Right lobe of liver (tissue), 6 donors: ENCODE measurements at regions not wholly inside any gene's neighbourhood (a gene's known extent, or its start where the extent isn't known, plus 50 kb on each side); places are given as distances from the start of the nearest gene placed in this dataset.

Experiments
- ATAC-seq, 4 donors: fragments of 200-7000 bp; cut with Tn5 transposase; one replicate each; pipeline ENCODE4 v1.9.1; 2020; ENCODE audit warnings: mild to moderate bottlenecking in 4 of 4, moderate library complexity in 4 of 4
- DNase-seq, 3 donors: peaks; one replicate each; pipeline ENCODE4 v3.0.0-alpha.2; 2020
- H3K27ac ChIP-seq, 3 donors: fragments of 200-600 bp; one replicate each; pipeline ENCODE4 v1.8.0; 2022
- H3K27me3 ChIP-seq, 2 donors: fragments of 200-600 bp; one replicate each; pipeline ENCODE4 v1.8.0; 2022
- H3K36me3 ChIP-seq, 4 donors: fragments of 200-600 bp; sonication (generic) in 1 of 4; one replicate each; pipeline versions ENCODE4 v1.5.1 to v1.8.0; 2017 to 2022; ENCODE audit warnings: control low read depth in 1 of 4
- H3K4me1 ChIP-seq, 4 donors: fragments of 200-600 bp; sonication (generic) in 1 of 4; one replicate each; pipeline versions ENCODE4 v1.5.1 to v1.8.0; 2017 to 2022; ENCODE audit warnings: control low read depth in 1 of 4
- H3K4me3 ChIP-seq, 3 donors: fragments of 200-600 bp; one replicate each; pipeline ENCODE4 v1.8.0; 2022
- H3K9me3 ChIP-seq, 4 donors: fragments of 200-600 bp; sonication (generic) in 1 of 4; one replicate each; pipeline versions ENCODE4 v1.5.1 to v1.8.0; 2017 to 2022; ENCODE audit warnings: control low read depth in 1 of 4
- POLR2A ChIP-seq: fragments of 450-650 bp; IDR thresholded peaks from one replicate; pipeline ENCODE4 v1.6.1; 2017; ENCODE audit warnings: antibody characterized with exemption, mild to moderate bottlenecking
- WGBS: methylation state at CpG from one replicate; pipeline ENCODE4 v1.1.6; 2018; ENCODE audit warnings: low coverage, low lambda C conversion rate; ENCODE audit not compliant: insufficient coverage; ENCODE audit errors: missing lambda C conversion rate; 5-methylcytosine and 5-hydroxymethylcytosine counted together
- intact Hi-C, 2 donors: fragments of 100-400 bp; cut with DNase I; formaldehyde crosslinking; loops; one replicate each; pipeline versions ENCODE4 v1.11.2 to v1.14.1; 2022
- TF ChIP-seq, protein P1 (sequence below), 4 donors: fragments of 200-600 bp in 3 of 4; fragments of 450-650 bp in 1 of 4; IDR thresholded peaks; one replicate each; pipeline versions ENCODE4 v1.5.1 to v1.8.0; 2016 to 2022; ENCODE audit warnings: antibody characterized with exemption in 4 of 4, mild to moderate bottlenecking in 2 of 4
- donor health status: DM: no; HTN: yes; CAD: no.
- donor health status: DM: no; HTN: no; CAD: no.
- donor health status: DM: no; HTN: no; CAD: no.
- donor health status: DM: no; HTN: yes; CAD: no.
- donor health status: DM: no; HTN: yes; CAD: no.

DNA sequence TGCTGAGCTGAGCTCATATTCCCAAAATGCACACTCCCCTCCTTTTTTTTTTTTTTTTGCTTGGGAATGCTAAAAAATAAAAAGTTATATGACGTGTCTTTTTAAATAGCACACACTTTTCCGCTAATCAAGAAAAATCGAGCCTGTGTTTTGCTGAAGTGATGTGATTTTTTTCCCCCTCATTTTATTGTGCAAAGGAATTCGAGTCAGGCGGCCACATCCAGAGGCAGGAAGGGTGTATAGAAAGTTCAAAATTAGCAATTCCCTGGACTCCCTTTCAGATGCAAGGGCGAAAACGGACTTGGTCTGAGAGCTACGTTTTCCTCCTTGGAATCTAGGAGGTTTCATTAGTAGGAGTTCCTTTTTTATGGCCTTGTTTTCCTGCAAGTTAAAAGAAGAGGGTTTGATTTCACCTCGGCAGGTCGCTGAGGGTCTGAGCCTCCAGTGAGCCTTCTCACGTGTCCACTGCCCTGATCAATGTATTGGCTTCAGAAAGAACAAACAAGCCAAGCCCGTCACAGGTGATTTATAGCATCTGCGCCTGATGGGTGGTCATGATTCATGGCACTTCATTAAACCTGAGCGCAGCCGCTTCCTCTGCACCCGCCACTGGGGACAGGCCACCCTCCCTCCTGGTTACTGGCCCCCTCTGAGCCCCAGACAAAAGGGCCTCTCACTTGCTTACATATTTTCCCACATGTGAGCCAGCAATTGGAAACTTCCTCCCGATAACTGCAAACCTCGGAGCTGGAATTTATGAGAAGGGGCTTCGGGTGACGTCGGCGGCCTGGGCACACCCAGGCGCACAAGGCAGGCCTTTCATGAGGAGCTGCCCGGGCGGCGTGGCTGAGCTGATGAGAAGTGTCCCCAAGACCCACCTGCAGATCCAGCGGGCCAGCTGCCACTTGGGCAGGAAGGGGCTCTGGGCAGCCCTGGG, 64.4 kb upstream of the LINC01488 start:
- Histone ChIP-seq H3K9me3 (no peaks in the 10 kb centered on the region), H3K4me1 (no peaks in the 10 kb centered on the region), H3K36me3 (no peaks in the 10 kb centered on the region), H3K4me3 (no peak overlapping the region), H3K27ac (no peak overlapping the region), H3K27me3 (no peaks in the 10 kb centered on the region)
- intact Hi-C loops, result no loop called here
- WGBS, result 61% methylated on average over 13 of the region's 27 CpGs
- no peak for TF ChIP-seq POLR2A
- TF ChIP-seq, protein P1, sequence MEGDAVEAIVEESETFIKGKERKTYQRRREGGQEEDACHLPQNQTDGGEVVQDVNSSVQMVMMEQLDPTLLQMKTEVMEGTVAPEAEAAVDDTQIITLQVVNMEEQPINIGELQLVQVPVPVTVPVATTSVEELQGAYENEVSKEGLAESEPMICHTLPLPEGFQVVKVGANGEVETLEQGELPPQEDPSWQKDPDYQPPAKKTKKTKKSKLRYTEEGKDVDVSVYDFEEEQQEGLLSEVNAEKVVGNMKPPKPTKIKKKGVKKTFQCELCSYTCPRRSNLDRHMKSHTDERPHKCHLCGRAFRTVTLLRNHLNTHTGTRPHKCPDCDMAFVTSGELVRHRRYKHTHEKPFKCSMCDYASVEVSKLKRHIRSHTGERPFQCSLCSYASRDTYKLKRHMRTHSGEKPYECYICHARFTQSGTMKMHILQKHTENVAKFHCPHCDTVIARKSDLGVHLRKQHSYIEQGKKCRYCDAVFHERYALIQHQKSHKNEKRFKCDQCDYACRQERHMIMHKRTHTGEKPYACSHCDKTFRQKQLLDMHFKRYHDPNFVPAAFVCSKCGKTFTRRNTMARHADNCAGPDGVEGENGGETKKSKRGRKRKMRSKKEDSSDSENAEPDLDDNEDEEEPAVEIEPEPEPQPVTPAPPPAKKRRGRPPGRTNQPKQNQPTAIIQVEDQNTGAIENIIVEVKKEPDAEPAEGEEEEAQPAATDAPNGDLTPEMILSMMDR (IDR thresholded peaks at IDR 0.05), result no peak
- no peak for ATAC-seq
- DNase-seq, result no peak

DNA sequence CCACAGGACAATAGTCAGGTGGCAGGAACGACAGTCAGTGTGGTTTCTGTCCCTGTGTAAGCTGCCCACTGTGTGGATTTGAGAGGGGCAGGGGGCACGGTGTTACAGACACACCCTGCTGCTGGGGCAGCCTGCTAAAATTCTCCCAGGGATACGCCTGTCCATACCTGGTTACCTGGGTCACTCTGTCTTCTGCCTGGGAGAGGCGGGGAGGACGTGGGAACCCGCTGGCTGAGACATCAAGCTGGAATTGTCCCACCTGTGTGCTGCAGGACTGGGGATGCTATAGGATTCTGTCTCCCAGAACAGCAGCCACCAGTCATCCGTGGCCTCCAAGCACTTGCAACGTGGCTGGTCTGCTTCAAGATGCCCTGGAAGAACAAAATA, 63.8 kb upstream of the LINC01488 start:
- intact Hi-C loops, result no loop called here
- Histone ChIP-seq H3K9me3 (no peaks in the 10 kb centered on the region), H3K27me3 (no peaks in the 10 kb centered on the region), H3K36me3 (no peaks in the 10 kb centered on the region), H3K4me1 (no peaks in the 10 kb centered on the region), H3K4me3 (no peak overlapping the region), H3K27ac (no peak overlapping the region)
- TF ChIP-seq, protein P1 (IDR thresholded peaks at IDR 0.05), result no peak
- no peak for TF ChIP-seq POLR2A
- WGBS, result 93% methylated on average over 5 of the region's 8 CpGs
- ATAC-seq (no peak), DNase-seq (no peak)

DNA sequence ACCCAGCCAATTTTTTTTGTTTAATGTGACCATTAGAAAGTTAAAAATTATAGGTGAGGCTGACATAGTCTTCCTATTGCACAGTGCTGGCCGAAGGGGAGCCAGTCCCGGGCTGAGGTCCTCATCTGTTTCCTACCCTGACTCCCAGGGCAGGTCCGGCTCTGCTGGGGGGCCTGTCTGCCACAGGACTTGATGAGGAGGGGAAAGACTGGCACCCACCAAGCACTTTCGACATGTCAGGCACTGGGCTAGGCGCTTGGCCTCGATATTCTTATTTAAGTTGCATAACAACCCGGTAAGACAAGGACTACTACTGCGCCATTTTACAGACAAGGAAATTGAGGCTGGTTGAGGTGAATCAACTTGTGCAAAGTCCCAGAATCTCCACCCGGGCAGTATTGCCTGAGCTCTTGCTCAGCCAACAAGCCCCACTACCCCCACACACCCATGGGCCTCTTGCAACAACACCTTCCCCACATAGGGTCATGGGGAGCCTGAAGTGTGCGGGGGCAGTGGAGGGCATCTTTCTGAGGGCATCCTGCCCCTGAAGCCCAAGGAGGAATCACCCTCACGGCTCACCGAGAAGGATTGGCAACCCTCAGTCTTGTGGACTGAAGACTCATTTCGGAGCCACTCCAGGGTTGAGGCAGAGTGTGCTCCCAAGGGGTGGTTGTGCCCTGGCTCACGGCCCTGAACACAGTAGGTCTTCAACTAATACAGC, 62.7 kb upstream of the LINC01488 start:
- Histone ChIP-seq H3K27ac (no peak overlapping the region), H3K4me3 (no peak overlapping the region), H3K36me3 (no peaks in the 10 kb centered on the region), H3K9me3 (no peaks in the 10 kb centered on the region), H3K4me1 (no peaks in the 10 kb centered on the region), H3K27me3 (no peaks in the 10 kb centered on the region)
- 94% methylated on average over 5 of the region's 14 CpGs for WGBS
- intact Hi-C loops, result no loop called here
- ATAC-seq (no peak), DNase-seq (no peak)
- TF ChIP-seq, protein P1 (IDR thresholded peaks at IDR 0.05), result no peak
- no peak for TF ChIP-seq POLR2A

DNA sequence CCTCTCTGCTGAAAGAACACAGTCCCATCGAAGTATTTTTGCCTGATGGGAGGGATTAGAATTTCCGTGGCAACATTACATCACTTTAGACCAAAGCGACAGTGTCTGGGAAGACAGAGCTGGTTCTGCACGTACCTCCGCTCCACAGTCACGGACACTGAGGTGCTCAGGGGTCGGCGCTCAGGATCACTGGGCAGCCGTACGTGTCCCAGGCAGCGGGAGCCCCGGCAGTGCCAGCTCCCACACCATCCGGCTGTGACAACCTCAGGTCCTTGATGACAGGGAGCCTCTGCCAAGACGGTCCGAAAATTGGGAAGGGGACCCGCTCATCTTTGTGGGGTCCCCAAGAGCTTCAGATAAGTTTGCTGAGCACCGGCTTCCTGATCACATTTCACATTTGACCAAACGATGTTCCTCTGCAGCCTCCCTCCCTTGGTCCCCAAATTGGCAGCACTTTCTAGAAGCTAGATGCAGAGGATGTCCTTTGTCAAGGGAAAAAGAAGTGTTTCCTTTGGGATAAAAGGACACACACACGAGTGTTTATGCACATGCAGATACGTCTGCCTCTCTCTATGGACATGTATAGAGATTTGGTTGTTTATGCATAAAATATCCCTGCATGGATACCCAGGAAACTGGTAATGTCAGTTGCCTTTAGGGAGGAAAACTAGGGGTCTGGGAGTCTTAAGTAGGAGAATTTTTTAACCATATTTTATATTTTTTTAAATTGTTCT, 61.6 kb upstream of the LINC01488 start:
- TF ChIP-seq, protein P1 (IDR thresholded peaks at IDR 0.05), result no peak
- TF ChIP-seq POLR2A, result no peak
- no peaks in the 10 kb centered on the region for H3K36me3 ChIP-seq
- no peaks in the 10 kb centered on the region for H3K27me3 ChIP-seq
- H3K27ac ChIP-seq, result no peak overlapping the region
- WGBS, result 59% methylated on average over 9 of the region's 20 CpGs
- peaks cover 0 to 1% (median 0%) of the 10 kb centered on the region in 4 donors for H3K9me3 ChIP-seq
- DNase-seq (no peak), ATAC-seq (peak in 1 of 4 donors; percentile 17)
- intact Hi-C loops, result loop anchor here in 1 of 2 donors (10.0 kb wide), 1 partner anchor 295 kb away; no protein-coding TSS in a partner anchor
- H3K4me1 ChIP-seq, result no peaks in the 10 kb centered on the region
- no peak overlapping the region for H3K4me3 ChIP-seq
